CD4-positive, alpha-beta T cell (primary cell): ENCODE measurements at regions not wholly inside any gene's neighbourhood (a gene's known extent, or its start where the extent isn't known, plus 50 kb on each side); places are given as distances from the start of the nearest gene placed in this dataset.

Experiments used
- ATAC-seq: fragments of 200-7000 bp; cut with Tn5 transposase; one replicate; pipeline ENCODE4 v1.10.0; 2022; ENCODE audit warnings: mild to moderate bottlenecking; ENCODE audit not compliant: poor library complexity
- CTCF ChIA-PET: fragments of 350-600 bp; sonication (Branson Sonifier 250); formaldehyde crosslinking; loops from one replicate; lab custom pipeline; 2021; ENCODE audit warnings: antibody characterized with exemption, inconsistent platforms; lab: Charles Lee
- POLR2A ChIA-PET: fragments of 350-600 bp; sonication (Branson Sonifier 250); formaldehyde crosslinking; loops from one replicate; lab custom pipeline; 2021; ENCODE audit warnings: antibody characterized with exemption, inconsistent platforms; lab: Charles Lee
- DNase-seq, 14 experiments: peaks; one replicate each; pipeline ENCODE4 v3.0.0-alpha.2; 2013 to 2020; ENCODE audit warnings: mixed read lengths in 2 of 14
- H3K27ac ChIP-seq, 2 donors: one replicate each; pipeline versions ENCODE4 v1.5.1 to v1.7.0; 2013; ENCODE audit warnings: low read length in 2 of 2, low read depth in 1 of 2, mild to moderate bottlenecking in 1 of 2
- H3K27me3 ChIP-seq, 2 experiments: 1 replicate in 1 of 2; 2 replicates in 1 of 2; pipeline versions ENCODE4 v1.6.1 to v1.7.0; 2013; ENCODE audit warnings: low read length in 2 of 2, control low read depth in 1 of 2, mild to moderate bottlenecking in 1 of 2, moderate library complexity in 1 of 2; ENCODE audit not compliant: insufficient read depth in 2 of 2, control insufficient read depth in 1 of 2
- H3K36me3 ChIP-seq: one replicate; pipeline ENCODE4 v1.6.1; 2013; ENCODE audit warnings: low read length, control low read depth; ENCODE audit not compliant: insufficient read depth
- H3K4me1 ChIP-seq: one replicate; pipeline ENCODE4 v1.6.1; 2013; ENCODE audit warnings: low read length, control low read depth; ENCODE audit not compliant: insufficient read depth
- H3K4me3 ChIP-seq: one replicate; pipeline ENCODE4 v1.5.1; 2013; ENCODE audit warnings: mild to moderate bottlenecking, low read length, moderate library complexity
- H3K9me3 ChIP-seq, 2 experiments: 1 replicate in 1 of 2; 2 replicates in 1 of 2; pipeline versions ENCODE4 v1.6.1 to v1.7.0; 2013; ENCODE audit warnings: low read length in 2 of 2, mild to moderate bottlenecking in 2 of 2, control low read depth in 1 of 2, moderate library complexity in 1 of 2; ENCODE audit not compliant: control insufficient read depth in 1 of 2, insufficient read depth in 1 of 2
- H3K27ac Mint-ChIP-seq: one replicate; pipeline ENCODE4 v1.8.0; 2020; ENCODE audit warnings: mixed read lengths
- H3K27me3 Mint-ChIP-seq: one replicate; pipeline ENCODE4 v1.8.0; 2021; ENCODE audit warnings: mixed read lengths
- H3K36me3 Mint-ChIP-seq: one replicate; pipeline ENCODE4 v1.8.0; 2021; ENCODE audit warnings: low read depth, mixed read lengths
- H3K4me1 Mint-ChIP-seq: one replicate; pipeline ENCODE4 v1.8.0; 2021; ENCODE audit warnings: low read depth, mixed read lengths
- H3K4me3 Mint-ChIP-seq: one replicate; pipeline ENCODE4 v1.8.0; 2020; ENCODE audit warnings: mild to moderate bottlenecking, mixed read lengths
- H3K9me3 Mint-ChIP-seq: one replicate; pipeline ENCODE4 v1.8.0; 2020; ENCODE audit warnings: mixed read lengths
- CTCF ChIP-seq: fragments of 200-600 bp; IDR thresholded peaks from one replicate; pipeline ENCODE4 v1.8.0; 2022; ENCODE audit warnings: antibody characterized with exemption, mild to moderate bottlenecking
- intact Hi-C, 2 experiments: fragments of 100-400 bp; cut with DNase I in 1 of 2; cut with micrococcal nuclease in 1 of 2; formaldehyde crosslinking; loops; one replicate each; pipeline versions ENCODE4 v1.15.1 to v1.9.0; 2023 to 2025; cut with DNase I, micrococcal nuclease

- ATAC-seq (no peak), DNase-seq (no peak)
- Histone ChIP-seq H3K4me1 (no peaks in the 10 kb centered on the region), H3K4me3 (no peak overlapping the region), H3K27me3 (no peaks in the 10 kb centered on the region), H3K9me3 (peaks cover 0 to 5% of the 10 kb centered on the region in 2 experiments), H3K36me3 (no peaks in the 10 kb centered on the region), H3K27ac (no peak overlapping the region)
- Mint-ChIP-seq H3K36me3 (no peaks in the 10 kb centered on the region), H3K4me1 (no peaks in the 10 kb centered on the region), H3K9me3 (peaks cover 2% of the 10 kb centered on the region), H3K4me3 (no peak overlapping the region), H3K27me3 (no peaks in the 10 kb centered on the region), H3K27ac (no peak overlapping the region)
- intact Hi-C loops: no loop called here
- TF ChIP-seq CTCF: no peak
- POLR2A ChIA-PET: no interaction called here
- CTCF ChIA-PET: no interaction called here
These were observed 207.4 kb downstream of the SOX4 start for GRCh38 chr6:21800948-21801438.

- no peaks in the 10 kb centered on the region for H3K4me1 ChIP-seq
- no peaks in the 10 kb centered on the region for H3K36me3 Mint-ChIP-seq
- no peaks in the 10 kb centered on the region for H3K36me3 ChIP-seq
- intact Hi-C loops: no loop called here
- POLR2A ChIA-PET: no interaction called here
- H3K27me3 Mint-ChIP-seq: no peaks in the 10 kb centered on the region
- no peaks in the 10 kb centered on the region for H3K27me3 ChIP-seq
- H3K4me3 ChIP-seq: no peak overlapping the region
- no peak overlapping the region for H3K4me3 Mint-ChIP-seq
- H3K27ac ChIP-seq: no peak overlapping the region
- ATAC-seq: no peak
- H3K9me3 ChIP-seq: peaks cover 0 to 5% of the 10 kb centered on the region in 2 experiments
- H3K4me1 Mint-ChIP-seq: no peaks in the 10 kb centered on the region
- DNase-seq: no peak
- H3K9me3 Mint-ChIP-seq: peaks cover 2% of the 10 kb centered on the region
- no peak for TF ChIP-seq CTCF
- CTCF ChIA-PET: no interaction called here
- H3K27ac Mint-ChIP-seq: no peak overlapping the region
These were observed 208.1 kb downstream of the SOX4 start for GRCh38 chr6:21801446-21802174.

- Histone ChIP-seq H3K4me1 (no peaks in the 10 kb centered on the region), H3K9me3 (peaks cover 0 to 5% of the 10 kb centered on the region in 2 experiments), H3K27me3 (no peaks in the 10 kb centered on the region), H3K27ac (no peak overlapping the region), H3K36me3 (no peaks in the 10 kb centered on the region), H3K4me3 (no peak overlapping the region)
- TF ChIP-seq CTCF: no peak
- ChIA-PET CTCF (no interaction called here), POLR2A (no interaction called here)
- ATAC-seq (no peak), DNase-seq (no peak)
- H3K36me3 Mint-ChIP-seq: no peaks in the 10 kb centered on the region
- H3K27ac Mint-ChIP-seq: no peak overlapping the region
- no peaks in the 10 kb centered on the region for H3K4me1 Mint-ChIP-seq
- H3K4me3 Mint-ChIP-seq: no peak overlapping the region
- peaks cover 2% of the 10 kb centered on the region for H3K9me3 Mint-ChIP-seq
- no peaks in the 10 kb centered on the region for H3K27me3 Mint-ChIP-seq
- intact Hi-C loops: no loop called here
These were observed 208.7 kb downstream of the SOX4 start for GRCh38 chr6:21802175-21802822.
